KBM-7 (cell line): ENCODE measurements at regions not wholly inside any gene's neighbourhood (a gene's known extent, or its start where the extent isn't known, plus 50 kb on each side); places are given as distances from the start of the nearest gene placed in this dataset.

Experiments
- DNase-seq: peaks from one replicate; pipeline ENCODE4 v3.0.0-alpha.2; 2015
- in situ Hi-C: fragments of 300-500 bp; cut with MboI; formaldehyde crosslinking; loops from 2 replicates; pipeline ENCODE4 v1.14.3; 2020; ENCODE audit warnings: low sequenced_read_pairs, low pct_unique_long_range_greater_than_20kb, mixed read lengths

- no peak for DNase-seq
- in situ Hi-C loops: no loop called here
These were observed 108.7 kb upstream of the HS6ST1 start for GRCh38 chr2:128427413-128427755.

GRCh38 chr2:128428415-128428814 lies 109.7 kb upstream of the HS6ST1 start:
- in situ Hi-C loops: no loop called here
- no peak for DNase-seq

- in situ Hi-C loops: no loop called here
- DNase-seq: no peak
These were observed 113.8 kb upstream of the HS6ST1 start for GRCh38 chr2:128432423-128432822.

- DNase-seq: no peak
- in situ Hi-C loops: no loop called here
These were observed 115.4 kb upstream of the HS6ST1 start for GRCh38 chr2:128433911-128434550.

GRCh38 chr2:128435576-128436478 lies 117.2 kb upstream of the HS6ST1 start:
- no peak for DNase-seq
- in situ Hi-C loops: no loop called here

- in situ Hi-C loops: no loop called here
These were observed 118.0 kb upstream of the HS6ST1 start for GRCh38 chr2:128436479-128437203.

GRCh38 chr2:128437204-128437565 lies 118.5 kb upstream of the HS6ST1 start:
- DNase-seq: no peak
- in situ Hi-C loops: no loop called here

More at GRCh38 chr2:128436479-128437203, 118.0 kb upstream of the HS6ST1 start:
- DNase-seq: no peak

- in situ Hi-C loops: no loop called here
These were observed 119.4 kb upstream of the HS6ST1 start for GRCh38 chr2:128438091-128438490.

GRCh38 chr2:128438586-128438985 lies 119.9 kb upstream of the HS6ST1 start:
- in situ Hi-C loops: no loop called here

More at GRCh38 chr2:128438091-128438490, 119.4 kb upstream of the HS6ST1 start:
- no peak for DNase-seq

GRCh38 chr2:128439031-128439790 lies 120.5 kb upstream of the HS6ST1 start:
- no peak for DNase-seq

More at GRCh38 chr2:128438586-128438985, 119.9 kb upstream of the HS6ST1 start:
- no peak for DNase-seq

GRCh38 chr2:128439791-128440665 lies 121.4 kb upstream of the HS6ST1 start:
- in situ Hi-C loops: no loop called here

More at GRCh38 chr2:128439031-128439790, 120.5 kb upstream of the HS6ST1 start:
- in situ Hi-C loops: no loop called here

GRCh38 chr2:128440666-128441340 lies 122.1 kb upstream of the HS6ST1 start:
- no peak for DNase-seq
- in situ Hi-C loops: no loop called here

More at GRCh38 chr2:128439791-128440665, 121.4 kb upstream of the HS6ST1 start:
- no peak for DNase-seq

GRCh38 chr2:128441341-128442052 lies 122.8 kb upstream of the HS6ST1 start:
- no peak for DNase-seq
- in situ Hi-C loops: no loop called here

GRCh38 chr2:128442053-128442751 lies 123.5 kb upstream of the HS6ST1 start:
- DNase-seq: no peak
- in situ Hi-C loops: no loop called here

- in situ Hi-C loops: no loop called here
- peak; percentile 89 for DNase-seq
These were observed 124.2 kb upstream of the HS6ST1 start for GRCh38 chr2:128442891-128443302.

- in situ Hi-C loops: no loop called here
- DNase-seq: no peak
These were observed 125.6 kb upstream of the HS6ST1 start for GRCh38 chr2:128444121-128444771.
